PFSK-1 (cell line): ENCODE measurements at regions not wholly inside any gene's neighbourhood (a gene's known extent, or its start where the extent isn't known, plus 50 kb on each side); places are given as distances from the start of the nearest gene placed in this dataset.

Experiments used
- FOXP2 ChIP-seq: optimal IDR thresholded peaks from 2 replicates; pipeline ENCODE3; 2011; ENCODE audit warnings: borderline replicate concordance, control low read depth, inconsistent platforms; ENCODE audit not compliant: insufficient read depth; ENCODE audit errors: extremely low read length, extremely low read depth
- POLR2AphosphoS5 ChIP-seq: IDR thresholded peaks from 2 replicates; pipeline ENCODE4 v1.6.1; 2012; ENCODE audit warnings: low read depth, mild to moderate bottlenecking, control low read depth, low read length, moderate library complexity
- REST ChIP-seq, 2 experiments: IDR thresholded peaks; 2 replicates each; pipeline versions ENCODE4 v1.6.1 to v1.8.0; 2011 to 2012; ENCODE audit warnings: low read depth in 2 of 2, low read length in 2 of 2, control low read depth in 1 of 2, inconsistent platforms in 1 of 2, mild to moderate bottlenecking in 1 of 2, moderate library complexity in 1 of 2; ENCODE audit not compliant: insufficient read depth in 1 of 2
- SIN3A ChIP-seq: IDR thresholded peaks from 2 replicates; pipeline ENCODE4 v1.6.1; 2012; ENCODE audit warnings: mild to moderate bottlenecking, low read length, moderate library complexity, borderline replicate concordance; ENCODE audit not compliant: insufficient read depth
- TAF1 ChIP-seq: IDR thresholded peaks from 2 replicates; pipeline ENCODE4 v1.6.1; 2012; ENCODE audit warnings: low read length, control low read depth, borderline replicate concordance; ENCODE audit not compliant: insufficient read depth

GRCh38 chr6:23417133-23417532, 708.9 kb upstream of the NRSN1 start:
- TF ChIP-seq SIN3A (no peak), POLR2AphosphoS5 (no peak)

GRCh38 chr6:23418095-23418494, 707.9 kb upstream of the NRSN1 start:
- TF ChIP-seq FOXP2 = no peak
- TF ChIP-seq REST (IDR thresholded peaks at IDR 0.05; ENCODE audit: insufficient read depth in 1 of 2, low read depth in 2 of 2, low read length in 2 of 2) = no peak
- no peak for TF ChIP-seq TAF1
- no peak for TF ChIP-seq POLR2AphosphoS5
- no peak for TF ChIP-seq SIN3A

GRCh38 chr6:23419046-23419445, 707.0 kb upstream of the NRSN1 start:
- TF ChIP-seq TAF1 (no peak), POLR2AphosphoS5 (no peak), FOXP2 (no peak), SIN3A (no peak), REST (IDR thresholded peaks at IDR 0.05; ENCODE audit: insufficient read depth in 1 of 2, low read depth in 2 of 2, low read length in 2 of 2) (no peak)

GRCh38 chr6:23420659-23421350, 705.2 kb upstream of the NRSN1 start:
- no peak for TF ChIP-seq FOXP2
- no peak for TF ChIP-seq SIN3A
- no peak for TF ChIP-seq POLR2AphosphoS5
- no peak for TF ChIP-seq TAF1
- no peak for TF ChIP-seq REST (IDR thresholded peaks at IDR 0.05; ENCODE audit: insufficient read depth in 1 of 2, low read depth in 2 of 2, low read length in 2 of 2)

GRCh38 chr6:23424584-23424983, 701.4 kb upstream of the NRSN1 start:
- TF ChIP-seq REST (IDR thresholded peaks at IDR 0.05; ENCODE audit: insufficient read depth in 1 of 2, low read depth in 2 of 2, low read length in 2 of 2) (no peak), SIN3A (no peak), FOXP2 (no peak), POLR2AphosphoS5 (no peak), TAF1 (no peak)
